Lower lobe of right lung (tissue), 2 donors: ENCODE measurements at regions not wholly inside any gene's neighbourhood (a gene's known extent, or its start where the extent isn't known, plus 50 kb on each side); places are given as distances from the start of the nearest gene placed in this dataset.

Source experiments
- ATAC-seq, 2 donors: fragments of 200-7000 bp; cut with Tn5 transposase; one replicate each; pipeline ENCODE4 v1.9.1; 2020 to 2022; ENCODE audit warnings: mild to moderate bottlenecking in 2 of 2, moderate library complexity in 2 of 2
- DNase-seq: peaks from one replicate; pipeline ENCODE4 v3.0.0-alpha.2; 2020
- H3K27ac ChIP-seq: fragments of 200-600 bp; one replicate; pipeline ENCODE4 v1.8.0; 2022
- H3K27me3 ChIP-seq: fragments of 200-600 bp; one replicate; pipeline ENCODE4 v1.8.0; 2022; ENCODE audit warnings: low read depth
- H3K36me3 ChIP-seq: fragments of 200-600 bp; one replicate; pipeline ENCODE4 v1.8.0; 2022; ENCODE audit warnings: mild to moderate bottlenecking
- H3K4me1 ChIP-seq: fragments of 200-600 bp; one replicate; pipeline ENCODE4 v1.8.0; 2022
- H3K4me3 ChIP-seq: fragments of 200-600 bp; one replicate; pipeline ENCODE4 v1.8.0; 2022; ENCODE audit warnings: mild to moderate bottlenecking
- H3K9me3 ChIP-seq: fragments of 200-600 bp; one replicate; pipeline ENCODE4 v1.8.0; 2022
- intact Hi-C: fragments of 100-400 bp; cut with DNase I; formaldehyde crosslinking; loops from one replicate; pipeline ENCODE4 v1.11.0; 2022
- TF ChIP-seq, protein P1 (sequence below): fragments of 200-600 bp; IDR thresholded peaks from one replicate; pipeline ENCODE4 v1.8.0; 2022; ENCODE audit warnings: antibody characterized with exemption, mild to moderate bottlenecking
- donor health status: DM: no; HTN: yes; CAD: no; lungs with severe emphysema.

DNA sequence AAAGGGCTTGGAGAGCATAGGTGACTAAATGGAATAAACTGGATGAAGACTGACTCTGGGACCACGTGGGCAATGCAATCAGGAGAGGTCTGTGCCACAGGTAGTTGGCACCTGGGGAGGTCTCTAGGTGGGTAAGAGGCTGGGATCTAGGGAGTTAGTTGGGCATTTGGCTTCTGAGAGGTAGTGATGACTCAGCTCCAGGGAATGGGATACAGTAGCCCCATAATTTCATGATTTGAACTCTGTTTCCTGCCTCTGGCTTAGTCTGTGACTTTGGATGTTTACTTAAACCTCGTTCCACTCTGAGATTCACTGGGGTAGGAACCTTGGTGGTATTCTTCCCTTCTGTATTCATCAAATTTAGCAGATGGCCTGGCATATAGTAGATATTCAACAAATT is 240.8 kb downstream of the KIF4B start:
- ATAC-seq (no peak), DNase-seq (no peak)
- TF ChIP-seq, protein P1, sequence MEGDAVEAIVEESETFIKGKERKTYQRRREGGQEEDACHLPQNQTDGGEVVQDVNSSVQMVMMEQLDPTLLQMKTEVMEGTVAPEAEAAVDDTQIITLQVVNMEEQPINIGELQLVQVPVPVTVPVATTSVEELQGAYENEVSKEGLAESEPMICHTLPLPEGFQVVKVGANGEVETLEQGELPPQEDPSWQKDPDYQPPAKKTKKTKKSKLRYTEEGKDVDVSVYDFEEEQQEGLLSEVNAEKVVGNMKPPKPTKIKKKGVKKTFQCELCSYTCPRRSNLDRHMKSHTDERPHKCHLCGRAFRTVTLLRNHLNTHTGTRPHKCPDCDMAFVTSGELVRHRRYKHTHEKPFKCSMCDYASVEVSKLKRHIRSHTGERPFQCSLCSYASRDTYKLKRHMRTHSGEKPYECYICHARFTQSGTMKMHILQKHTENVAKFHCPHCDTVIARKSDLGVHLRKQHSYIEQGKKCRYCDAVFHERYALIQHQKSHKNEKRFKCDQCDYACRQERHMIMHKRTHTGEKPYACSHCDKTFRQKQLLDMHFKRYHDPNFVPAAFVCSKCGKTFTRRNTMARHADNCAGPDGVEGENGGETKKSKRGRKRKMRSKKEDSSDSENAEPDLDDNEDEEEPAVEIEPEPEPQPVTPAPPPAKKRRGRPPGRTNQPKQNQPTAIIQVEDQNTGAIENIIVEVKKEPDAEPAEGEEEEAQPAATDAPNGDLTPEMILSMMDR = no peak
- H3K27me3 ChIP-seq = no peaks in the 10 kb centered on the region
- H3K27ac ChIP-seq = no peak overlapping the region
- H3K36me3 ChIP-seq = no peaks in the 10 kb centered on the region
- no peaks in the 10 kb centered on the region for H3K9me3 ChIP-seq
- no peak overlapping the region for H3K4me3 ChIP-seq
- intact Hi-C loops = no loop called here
- H3K4me1 ChIP-seq = no peaks in the 10 kb centered on the region

- no peak overlapping the region for H3K27ac ChIP-seq
Observed at GRCh38 chr5:155258161-155258560, 244.6 kb downstream of the KIF4B start.

DNA sequence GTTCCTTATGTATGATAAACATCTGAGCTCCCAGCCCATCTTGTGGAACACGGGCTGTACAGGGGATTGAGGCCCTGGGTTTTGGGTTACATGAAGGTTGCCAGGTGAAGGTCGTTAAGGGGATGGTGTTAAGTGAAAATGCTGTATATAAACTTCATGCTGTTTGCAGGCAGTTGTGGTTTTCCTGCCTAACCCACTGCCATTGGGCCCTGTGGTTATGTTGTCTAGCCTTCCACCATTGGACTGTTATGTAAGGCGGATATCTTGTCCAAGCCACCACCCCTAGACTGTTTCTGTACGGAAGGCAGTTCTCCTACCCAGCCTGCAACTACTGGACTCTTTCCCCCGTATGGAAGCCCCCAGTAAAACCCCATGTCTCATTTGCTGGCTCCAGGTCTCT is 246.1 kb downstream of the KIF4B start:
- TF ChIP-seq, protein P1 = no peak
- Histone ChIP-seq H3K9me3 (no peaks in the 10 kb centered on the region), H3K27me3 (no peaks in the 10 kb centered on the region), H3K36me3 (no peaks in the 10 kb centered on the region), H3K4me1 (no peaks in the 10 kb centered on the region), H3K4me3 (no peak overlapping the region), H3K27ac (no peak overlapping the region)
- DNase-seq = no peak
- intact Hi-C loops = no loop called here
- ATAC-seq = no peak

More at GRCh38 chr5:155258161-155258560, 244.6 kb downstream of the KIF4B start:
- intact Hi-C loops = no loop called here
- H3K9me3 ChIP-seq = no peaks in the 10 kb centered on the region
- DNase-seq (no peak), ATAC-seq (no peak)
- TF ChIP-seq, protein P1 = no peak
- no peaks in the 10 kb centered on the region for H3K27me3 ChIP-seq
- H3K4me1 ChIP-seq = no peaks in the 10 kb centered on the region
- no peak overlapping the region for H3K4me3 ChIP-seq
- H3K36me3 ChIP-seq = no peaks in the 10 kb centered on the region

DNA sequence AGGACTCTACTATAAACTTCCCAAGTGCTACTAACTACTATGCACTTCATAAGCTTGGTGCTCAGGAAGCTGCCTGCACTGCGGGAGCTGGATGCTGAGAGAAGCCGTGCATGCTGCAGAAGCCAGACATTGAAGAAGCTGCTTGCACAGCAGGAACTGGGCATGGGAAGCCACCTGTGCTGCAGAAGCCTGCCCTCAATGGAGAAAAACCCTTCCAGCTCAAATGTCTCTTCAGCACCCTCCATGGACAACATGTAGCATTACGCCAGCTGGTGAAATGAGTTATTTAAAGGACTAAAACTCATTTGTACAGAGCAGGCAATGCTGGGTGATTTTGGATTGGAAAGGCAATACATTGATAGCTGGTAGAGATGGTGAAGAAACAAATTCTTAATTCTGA is 247.2 kb downstream of the KIF4B start:
- H3K4me1 ChIP-seq = no peaks in the 10 kb centered on the region
- intact Hi-C loops = no loop called here
- TF ChIP-seq, protein P1 = no peak
- DNase-seq = no peak
- H3K9me3 ChIP-seq = no peaks in the 10 kb centered on the region
- H3K4me3 ChIP-seq = no peak overlapping the region
- H3K27me3 ChIP-seq = no peaks in the 10 kb centered on the region
- H3K27ac ChIP-seq = no peak overlapping the region
- H3K36me3 ChIP-seq = no peaks in the 10 kb centered on the region
- no peak for ATAC-seq

DNA sequence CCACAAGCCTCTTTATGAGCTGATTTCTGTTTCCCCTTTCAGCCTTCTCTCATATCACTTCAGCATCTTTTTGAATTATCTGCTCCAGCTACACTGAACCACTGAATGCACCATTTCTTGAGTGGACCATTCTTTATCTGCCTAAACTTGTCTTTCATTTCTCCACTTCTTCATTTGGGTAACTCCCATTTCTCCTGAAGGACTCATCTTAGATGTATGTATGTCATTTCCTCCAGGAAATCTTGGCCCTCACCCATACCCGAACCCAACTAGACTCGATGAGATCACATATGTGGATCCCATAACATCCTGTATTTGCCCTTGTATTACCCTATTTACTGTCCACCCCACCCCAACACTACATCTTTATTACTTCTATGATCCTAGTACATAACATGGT is 249.8 kb downstream of the KIF4B start:
- Histone ChIP-seq H3K36me3 (no peaks in the 10 kb centered on the region), H3K4me3 (no peak overlapping the region), H3K4me1 (no peaks in the 10 kb centered on the region), H3K27ac (no peak overlapping the region), H3K9me3 (no peaks in the 10 kb centered on the region), H3K27me3 (no peaks in the 10 kb centered on the region)
- ATAC-seq = no peak
- DNase-seq = no peak
- TF ChIP-seq, protein P1 = no peak
- intact Hi-C loops = no loop called here

DNA sequence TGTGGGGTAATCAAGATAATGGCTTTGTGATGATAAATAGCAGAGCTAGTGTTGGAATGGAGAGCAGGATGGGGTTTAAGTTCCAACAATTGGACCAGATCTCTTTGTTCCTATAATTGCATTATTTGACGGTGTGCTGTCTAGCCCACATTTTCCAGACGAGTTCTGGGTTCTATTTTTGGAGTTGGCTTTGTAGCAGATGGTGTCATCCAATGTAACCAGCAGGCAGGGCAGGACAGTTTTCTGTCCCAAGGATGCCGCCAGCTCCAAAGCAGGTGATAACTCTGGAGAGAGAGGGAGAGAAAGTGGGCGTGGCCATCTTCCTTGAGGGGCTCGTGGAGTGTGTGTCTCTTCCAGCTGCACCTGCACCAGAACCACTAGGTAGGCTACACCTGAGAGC is 251.3 kb downstream of the KIF4B start:
- H3K4me3 ChIP-seq = no peak overlapping the region
- H3K9me3 ChIP-seq = no peaks in the 10 kb centered on the region
- H3K4me1 ChIP-seq = no peaks in the 10 kb centered on the region
- H3K27ac ChIP-seq = no peak overlapping the region
- TF ChIP-seq, protein P1 = no peak
- DNase-seq (no peak), ATAC-seq (no peak)
- intact Hi-C loops = no loop called here
- no peaks in the 10 kb centered on the region for H3K27me3 ChIP-seq
- H3K36me3 ChIP-seq = no peaks in the 10 kb centered on the region
